SK-N-SH treated with all-trans-retinoic acid at 6 μM for 48 hours (cell line): ENCODE measurements at regions not wholly inside any gene's neighbourhood (a gene's known extent, or its start where the extent isn't known, plus 50 kb on each side); places are given as distances from the start of the nearest gene placed in this dataset.

Experiments used
- ARNTL ChIP-seq: fragments of 450-650 bp; formaldehyde crosslinking; IDR thresholded peaks from 2 replicates; pipeline ENCODE4 v1.5.0; 2020; ENCODE audit warnings: low read depth, mild to moderate bottlenecking, moderate library complexity, borderline replicate concordance
- BACH2 ChIP-seq: fragments of 250-450 bp; sonication (Bioruptor Pico); IDR thresholded peaks from 2 replicates; pipeline ENCODE4 v1.9.0; 2021; ENCODE audit warnings: mild to moderate bottlenecking, borderline replicate concordance
- CREB5 ChIP-seq: fragments of 250-450 bp; sonication (Bioruptor Pico); IDR thresholded peaks from 2 replicates; pipeline ENCODE4 v1.5.1; 2020; ENCODE audit warnings: low read depth, mild to moderate bottlenecking, moderate library complexity
- CSRNP3 ChIP-seq: fragments of 250-450 bp; sonication (Bioruptor Pico); IDR thresholded peaks from 2 replicates; pipeline ENCODE4 v1.5.1; 2021; ENCODE audit warnings: mild to moderate bottlenecking, moderate library complexity
- ISL1 ChIP-seq: fragments of 250-450 bp; sonication (Bioruptor Pico); IDR thresholded peaks from 2 replicates; pipeline ENCODE4 v2.1.2; 2022; ENCODE audit warnings: mild to moderate bottlenecking, moderate library complexity
- PATZ1 ChIP-seq: fragments of 250-450 bp; sonication (Bioruptor Pico); IDR thresholded peaks from 2 replicates; pipeline ENCODE4 v1.8.0; 2020; ENCODE audit warnings: mild to moderate bottlenecking, moderate library complexity, borderline replicate concordance
- POU6F1 ChIP-seq: fragments of 250-450 bp; sonication (Bioruptor Pico); IDR thresholded peaks from 2 replicates; pipeline ENCODE4 v1.8.0; 2021; ENCODE audit warnings: low read depth, mild to moderate bottlenecking, moderate library complexity, borderline replicate concordance
- PPARA ChIP-seq: fragments of 250-450 bp; sonication (Bioruptor Pico); IDR thresholded peaks from 2 replicates; pipeline ENCODE4 v1.5.0; 2020; ENCODE audit warnings: mild to moderate bottlenecking, borderline replicate concordance
- RARB ChIP-seq: fragments of 250-450 bp; sonication (Bioruptor Pico); IDR thresholded peaks from 2 replicates; pipeline ENCODE4 v1.8.0; 2021; ENCODE audit warnings: mild to moderate bottlenecking, moderate library complexity
- TCF4 ChIP-seq: fragments of 250-450 bp; sonication (Bioruptor Pico); IDR thresholded peaks from 2 replicates; pipeline ENCODE4 v1.8.0; 2021; ENCODE audit warnings: mild to moderate bottlenecking, moderate library complexity, borderline replicate concordance
- ZC3H10 ChIP-seq: fragments of 250-450 bp; sonication (Bioruptor Pico); IDR thresholded peaks from 2 replicates; pipeline ENCODE4 v1.5.1; 2021; ENCODE audit warnings: mild to moderate bottlenecking, moderate library complexity
- ZFP30 ChIP-seq: fragments of 450-650 bp; formaldehyde crosslinking; IDR thresholded peaks from 2 replicates; pipeline ENCODE4 v1.5.0; 2022; ENCODE audit warnings: mild to moderate bottlenecking, moderate library complexity
- ZNF70 ChIP-seq: fragments of 450-650 bp; formaldehyde crosslinking; IDR thresholded peaks from 2 replicates; pipeline ENCODE4 v1.5.0; 2020; ENCODE audit warnings: mild to moderate bottlenecking, moderate library complexity

GRCh38 chr20:29079769-29080690 lies 2177.4 kb upstream of the DEFB115 start:
- no peak for TF ChIP-seq PATZ1 (CRISPR knock-in tag)
- no peak for TF ChIP-seq CREB5 (CRISPR knock-in tag)
- TF ChIP-seq ARNTL (CRISPR knock-in tag) = no peak
- no peak for TF ChIP-seq ISL1 (CRISPR knock-in tag)
- TF ChIP-seq POU6F1 (CRISPR knock-in tag) = no peak
- no peak for TF ChIP-seq ZC3H10
- TF ChIP-seq ZNF70 (CRISPR knock-in tag) = no peak
- TF ChIP-seq TCF4 (CRISPR knock-in tag) = no peak
- no peak for TF ChIP-seq BACH2
- no peak for TF ChIP-seq RARB (CRISPR knock-in tag)
- no peak for TF ChIP-seq PPARA
- TF ChIP-seq CSRNP3 (CRISPR knock-in tag) = no peak
- no peak for TF ChIP-seq ZFP30 (CRISPR knock-in tag)
